ENCODE measurements at regions not wholly inside any gene's neighbourhood (a gene's known extent, or its start where the extent isn't known, plus 50 kb on each side); places are given as distances from the start of the nearest gene placed in this dataset.

DNA sequence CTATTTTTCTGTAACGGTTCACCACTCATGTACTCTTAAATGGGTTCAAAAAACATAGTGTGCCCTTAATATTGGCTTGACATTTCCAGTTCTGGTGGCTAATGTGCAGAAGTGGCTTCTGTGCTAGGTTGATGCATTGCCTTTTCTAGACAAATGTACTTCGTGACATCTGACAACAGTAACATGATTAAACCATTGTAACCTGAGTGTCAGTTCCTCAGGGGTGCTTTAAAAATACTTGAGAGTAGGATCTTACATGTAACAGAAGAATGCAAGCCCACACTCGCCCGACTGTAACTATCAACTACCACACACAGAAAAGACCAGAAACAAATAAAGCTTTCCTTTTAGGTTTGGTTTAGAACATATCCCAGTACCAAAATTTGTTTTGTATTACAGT is 393.4 kb upstream of the NFE2L3 start:
- Histone ChIP-seq H3K27ac (no peak overlapping the region), H3K9me3 (no peaks in the 10 kb centered on the region), H3K4me1 (no peaks in the 10 kb centered on the region), H3K36me3 (no peaks in the 10 kb centered on the region), H3K4me3 (no peak overlapping the region), H3K27me3 (no peaks in the 10 kb centered on the region)
- DNase-seq (ENCODE audit: low spot score in 2 of 2) = no peak
- TF ChIP-seq CTCF (IDR thresholded peaks at IDR 0.05) (no peak), POLR2A (IDR thresholded peaks at IDR 0.05) (no peak), EP300 (IDR thresholded peaks at IDR 0.05) (no peak)
- WGBS, 2 donors = 80 to 84% methylated on average over 4 of the region's 4 CpGs

- Histone ChIP-seq H3K9me3 (no peaks in the 10 kb centered on the region), H3K27ac (no peak overlapping the region), H3K36me3 (no peaks in the 10 kb centered on the region), H3K27me3 (no peaks in the 10 kb centered on the region), H3K4me3 (no peak overlapping the region), H3K4me1 (no peaks in the 10 kb centered on the region)
- TF ChIP-seq POLR2A (IDR thresholded peaks at IDR 0.05) (no peak), CTCF (IDR thresholded peaks at IDR 0.05) (no peak), EP300 (IDR thresholded peaks at IDR 0.05) (no peak)
- DNase-seq (ENCODE audit: low spot score in 2 of 2) = no peak
Measured at GRCh38 chr7:25759286-25759685, 392.7 kb upstream of the NFE2L3 start.

DNA sequence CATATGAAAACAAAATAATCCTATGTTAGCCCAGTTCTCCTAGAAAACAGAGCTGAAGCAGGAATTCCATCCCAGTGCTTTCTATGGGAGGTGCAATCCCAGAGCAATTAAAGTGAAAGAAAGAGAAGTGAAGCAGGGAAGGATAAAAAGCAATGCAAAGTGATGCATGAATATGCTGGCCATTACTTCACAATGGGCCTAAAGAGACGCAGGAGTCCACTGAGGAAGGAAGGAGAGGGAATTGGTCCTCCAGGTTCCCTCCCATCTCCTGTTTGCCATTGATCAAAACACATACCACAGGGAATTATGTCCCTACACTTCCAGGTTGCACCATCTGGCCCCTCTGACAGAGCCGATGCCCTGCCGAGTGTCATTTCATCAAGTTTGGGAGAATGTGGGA is 392.2 kb upstream of the NFE2L3 start:
- Histone ChIP-seq H3K27ac (no peak overlapping the region), H3K9me3 (no peaks in the 10 kb centered on the region), H3K36me3 (no peaks in the 10 kb centered on the region), H3K4me1 (no peaks in the 10 kb centered on the region), H3K4me3 (no peak overlapping the region), H3K27me3 (no peaks in the 10 kb centered on the region)
- 64 to 76% methylated on average over 3 of the region's 3 CpGs for WGBS, 2 donors
- DNase-seq (ENCODE audit: low spot score in 2 of 2) = no peak
- TF ChIP-seq CTCF (IDR thresholded peaks at IDR 0.05) (no peak), EP300 (IDR thresholded peaks at IDR 0.05) (no peak), POLR2A (IDR thresholded peaks at IDR 0.05) (no peak)

- WGBS, 2 donors = 74 to 77% methylated on average over 12 of the region's 12 CpGs
Measured at GRCh38 chr7:25762511-25763462, 389.2 kb upstream of the NFE2L3 start.

More at GRCh38 chr7:25762511-25763462, 389.2 kb upstream of the NFE2L3 start:
- no peaks in the 10 kb centered on the region for H3K4me1 ChIP-seq
- no peak for DNase-seq (ENCODE audit: low spot score in 2 of 2)
- H3K9me3 ChIP-seq = no peaks in the 10 kb centered on the region
- no peaks in the 10 kb centered on the region for H3K27me3 ChIP-seq
- TF ChIP-seq EP300 (IDR thresholded peaks at IDR 0.05) = no peak
- TF ChIP-seq CTCF (IDR thresholded peaks at IDR 0.05) = no peak
- TF ChIP-seq POLR2A (IDR thresholded peaks at IDR 0.05) = no peak
- H3K27ac ChIP-seq = no peak overlapping the region
- H3K36me3 ChIP-seq = no peaks in the 10 kb centered on the region
- H3K4me3 ChIP-seq = no peak overlapping the region
